ENCODE measurements at regions not wholly inside any gene's neighbourhood (a gene's known extent, or its start where the extent isn't known, plus 50 kb on each side); places are given as distances from the start of the nearest gene placed in this dataset.

- DNase-seq: no peak
- Histone ChIP-seq H3K27me3 (no peaks in the 10 kb centered on the region), H3K4me1 (ENCODE audit: insufficient read depth) (no peaks in the 10 kb centered on the region), H3K9me3 (peaks cover 0 to 3% of the 10 kb centered on the region in 2 donors), H3K36me3 (no peaks in the 10 kb centered on the region), H3K27ac (no peak overlapping the region), H3K4me3 (no peak overlapping the region)
- no peak for TF ChIP-seq CTCF (IDR thresholded peaks at IDR 0.05)
- TF ChIP-seq POLR2A (IDR thresholded peaks at IDR 0.05): no peak
- no peak for TF ChIP-seq EP300 (IDR thresholded peaks at IDR 0.05)
- intact Hi-C loops (cut with DNase I): no loop called here
Observed at GRCh38 chr4:84381759-84382158, 117.3 kb downstream of the NKX6-1 start.

- Histone ChIP-seq H3K4me3 (no peak overlapping the region), H3K27ac (no peak overlapping the region), H3K36me3 (no peaks in the 10 kb centered on the region), H3K9me3 (peaks cover 0 to 3% of the 10 kb centered on the region in 2 donors), H3K4me1 (ENCODE audit: insufficient read depth) (no peaks in the 10 kb centered on the region), H3K27me3 (no peaks in the 10 kb centered on the region)
- 39 to 55% (median 48%) methylated on average over 13 of the region's 13 CpGs for WGBS, 3 donors
- intact Hi-C loops (cut with DNase I): no loop called here
- no peak for DNase-seq
- TF ChIP-seq EP300 (IDR thresholded peaks at IDR 0.05): no peak
- no peak for TF ChIP-seq POLR2A (IDR thresholded peaks at IDR 0.05)
- no peak for TF ChIP-seq CTCF (IDR thresholded peaks at IDR 0.05)
Observed at GRCh38 chr4:84379917-84380641, 119.0 kb downstream of the NKX6-1 start.

GRCh38 chr4:84378983-84379382, 120.1 kb downstream of the NKX6-1 start:
- H3K9me3 ChIP-seq: peaks cover 0 to 3% of the 10 kb centered on the region in 2 donors
- no peaks in the 10 kb centered on the region for H3K27me3 ChIP-seq
- 24 to 31% (median 30%) methylated on average over 4 of the region's 4 CpGs for WGBS, 3 donors
- no peak for TF ChIP-seq EP300 (IDR thresholded peaks at IDR 0.05)
- no peak for TF ChIP-seq CTCF (IDR thresholded peaks at IDR 0.05)
- TF ChIP-seq POLR2A (IDR thresholded peaks at IDR 0.05): no peak
- no peak overlapping the region for H3K27ac ChIP-seq
- no peaks in the 10 kb centered on the region for H3K4me1 ChIP-seq (ENCODE audit: insufficient read depth)
- intact Hi-C loops (cut with DNase I): no loop called here
- no peak for DNase-seq
- no peak overlapping the region for H3K4me3 ChIP-seq
- H3K36me3 ChIP-seq: no peaks in the 10 kb centered on the region

GRCh38 chr4:84378356-84378755, 120.7 kb downstream of the NKX6-1 start:
- Histone ChIP-seq H3K9me3 (peaks cover 0 to 3% of the 10 kb centered on the region in 2 donors), H3K4me1 (ENCODE audit: insufficient read depth) (no peaks in the 10 kb centered on the region), H3K4me3 (no peak overlapping the region), H3K27me3 (no peaks in the 10 kb centered on the region), H3K36me3 (no peaks in the 10 kb centered on the region), H3K27ac (no peak overlapping the region)
- no peak for DNase-seq
- TF ChIP-seq CTCF (IDR thresholded peaks at IDR 0.05) (no peak), EP300 (IDR thresholded peaks at IDR 0.05) (no peak), POLR2A (IDR thresholded peaks at IDR 0.05) (no peak)
- intact Hi-C loops (cut with DNase I): no loop called here
- 57 to 63% (median 58%) methylated on average over 5 of the region's 5 CpGs for WGBS, 3 donors
